ENCODE measurements at regions not wholly inside any gene's neighbourhood (a gene's known extent, or its start where the extent isn't known, plus 50 kb on each side); places are given as distances from the start of the nearest gene placed in this dataset.

DNA sequence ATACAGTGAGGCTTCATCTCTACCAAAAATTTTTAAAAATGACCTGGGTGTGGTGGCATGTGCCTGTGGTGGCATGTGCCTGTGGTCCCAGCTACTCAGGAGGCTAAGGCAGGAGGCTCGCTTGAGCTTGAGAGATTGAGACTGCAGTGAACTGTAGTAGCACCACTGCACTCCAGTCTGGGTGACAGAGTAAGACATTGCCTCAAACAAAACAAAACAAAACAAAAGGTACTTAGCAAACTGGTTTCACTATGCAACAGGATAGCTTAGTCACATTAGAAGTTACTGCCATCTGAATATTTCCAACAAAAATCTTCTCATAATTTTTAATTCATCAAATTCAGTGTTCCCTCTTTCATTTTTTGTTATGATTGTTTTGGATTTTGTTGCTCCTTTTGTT, 137.9 kb downstream of the QRSL1 start:
- TF ChIP-seq, protein P1, sequence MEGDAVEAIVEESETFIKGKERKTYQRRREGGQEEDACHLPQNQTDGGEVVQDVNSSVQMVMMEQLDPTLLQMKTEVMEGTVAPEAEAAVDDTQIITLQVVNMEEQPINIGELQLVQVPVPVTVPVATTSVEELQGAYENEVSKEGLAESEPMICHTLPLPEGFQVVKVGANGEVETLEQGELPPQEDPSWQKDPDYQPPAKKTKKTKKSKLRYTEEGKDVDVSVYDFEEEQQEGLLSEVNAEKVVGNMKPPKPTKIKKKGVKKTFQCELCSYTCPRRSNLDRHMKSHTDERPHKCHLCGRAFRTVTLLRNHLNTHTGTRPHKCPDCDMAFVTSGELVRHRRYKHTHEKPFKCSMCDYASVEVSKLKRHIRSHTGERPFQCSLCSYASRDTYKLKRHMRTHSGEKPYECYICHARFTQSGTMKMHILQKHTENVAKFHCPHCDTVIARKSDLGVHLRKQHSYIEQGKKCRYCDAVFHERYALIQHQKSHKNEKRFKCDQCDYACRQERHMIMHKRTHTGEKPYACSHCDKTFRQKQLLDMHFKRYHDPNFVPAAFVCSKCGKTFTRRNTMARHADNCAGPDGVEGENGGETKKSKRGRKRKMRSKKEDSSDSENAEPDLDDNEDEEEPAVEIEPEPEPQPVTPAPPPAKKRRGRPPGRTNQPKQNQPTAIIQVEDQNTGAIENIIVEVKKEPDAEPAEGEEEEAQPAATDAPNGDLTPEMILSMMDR (IDR thresholded peaks at IDR 0.05; ENCODE audit: low read depth, low read length) = no peak
- TF ChIP-seq EZH2phosphoT487 (IDR thresholded peaks at IDR 0.05; ENCODE audit: low read depth) = no peak
